GM13977 (cell line): ENCODE measurements at regions not wholly inside any gene's neighbourhood (a gene's known extent, or its start where the extent isn't known, plus 50 kb on each side); places are given as distances from the start of the nearest gene placed in this dataset.
"Not testable (repeated sequence)": the region's sequence is repeated elsewhere in the genome, so short reads cannot be mapped to it uniquely, and the experiment has no call there.

ENCODE experiments used
- DNase-seq: peaks from one replicate; pipeline ENCODE4 v3.0.0; 2012; ENCODE audit warnings: low spot score
- CTCF ChIP-seq: IDR thresholded peaks from 2 replicates; pipeline ENCODE4 v1.5.1; 2012; ENCODE audit warnings: mild to moderate bottlenecking, control low read depth; ENCODE audit not compliant: insufficient read depth; ENCODE audit errors: extremely low read depth, missing control alignments
- in situ Hi-C: fragments of 300-500 bp; cut with MboI; formaldehyde crosslinking; loops from one replicate; pipeline ENCODE4 v1.12.0; 2022; ENCODE audit warnings: low sequenced_read_pairs, low pct_unique_long_range_greater_than_20kb, mixed read lengths, inconsistent platforms; ENCODE audit not compliant: unreplicated experiment

GRCh38 chrX:145949056-145949455 is 131.4 kb downstream of the SLITRK2 start:
- in situ Hi-C loops: no loop called here
- no peak for TF ChIP-seq CTCF
- DNase-seq: no peak

GRCh38 chrX:145953628-145954027 is 136.0 kb downstream of the SLITRK2 start:
- no peak for DNase-seq
- TF ChIP-seq CTCF: no peak
- in situ Hi-C loops: no loop called here

GRCh38 chrX:145990051-145990450 is 172.4 kb downstream of the SLITRK2 start:
- DNase-seq: no peak
- no peak for TF ChIP-seq CTCF
- in situ Hi-C loops: no loop called here

- in situ Hi-C loops: no loop called here
- DNase-seq: no peak
Observed at GRCh38 chrX:146006637-146007036, 189.0 kb downstream of the SLITRK2 start.

GRCh38 chrX:146036000-146036399 is 218.4 kb downstream of the SLITRK2 start:
- TF ChIP-seq CTCF: no peak
- in situ Hi-C loops: no loop called here
- no peak for DNase-seq

More at GRCh38 chrX:146006637-146007036, 189.0 kb downstream of the SLITRK2 start:
- no peak for TF ChIP-seq CTCF

- DNase-seq: no peak
- no peak for TF ChIP-seq CTCF
- in situ Hi-C loops: no loop called here
Observed at GRCh38 chrX:146041741-146042140, 224.1 kb downstream of the SLITRK2 start.

- DNase-seq, in situ Hi-C loops: not testable (repeated sequence)
Observed at GRCh38 chrX:146046011-146046715, 228.5 kb downstream of the SLITRK2 start.

GRCh38 chrX:146049568-146049967 is 231.9 kb downstream of the SLITRK2 start:
- in situ Hi-C loops: not testable (repeated sequence)

More at GRCh38 chrX:146049568-146049967, 231.9 kb downstream of the SLITRK2 start:
- DNase-seq: not testable (repeated sequence)
